H9 (cell line): ENCODE measurements at regions not wholly inside any gene's neighbourhood (a gene's known extent, or its start where the extent isn't known, plus 50 kb on each side); places are given as distances from the start of the nearest gene placed in this dataset.

Source experiments
- DNase-seq: peaks from one replicate; pipeline ENCODE4 v3.0.0-alpha.2; 2017
- H2AFZ ChIP-seq: one replicate; pipeline ENCODE4 v1.6.1; 2013; ENCODE audit warnings: mild to moderate bottlenecking, low read length, control low read depth, moderate library complexity
- H2AK5ac ChIP-seq: 2 replicates; pipeline ENCODE4 v1.6.1; 2013; ENCODE audit warnings: low read length, control low read depth, mixed read lengths; ENCODE audit not compliant: insufficient read length
- H2BK120ac ChIP-seq: one replicate; pipeline ENCODE4 v1.6.1; 2013; ENCODE audit warnings: low read depth, mild to moderate bottlenecking, low read length, control low read depth, inconsistent platforms; ENCODE audit not compliant: poor library complexity, severe bottlenecking
- H2BK12ac ChIP-seq: 2 replicates; pipeline ENCODE4 v1.6.1; 2013; ENCODE audit warnings: low read length, control low read depth, mixed read lengths, low read depth; ENCODE audit not compliant: insufficient read length
- H2BK15ac ChIP-seq: 2 replicates; pipeline ENCODE4 v1.6.1; 2013; ENCODE audit warnings: low read depth, low read length, control low read depth
- H2BK20ac ChIP-seq: one replicate; pipeline ENCODE4 v1.6.1; 2013; ENCODE audit warnings: low read depth, mild to moderate bottlenecking, low read length, control low read depth, inconsistent platforms; ENCODE audit not compliant: poor library complexity, severe bottlenecking
- H2BK5ac ChIP-seq: 2 replicates; pipeline ENCODE4 v1.6.1; 2013; ENCODE audit warnings: low read length, control low read depth, mixed read lengths; ENCODE audit not compliant: insufficient read length
- H3K14ac ChIP-seq: 2 replicates; pipeline ENCODE4 v1.6.1; 2013; ENCODE audit warnings: low read length, control low read depth; ENCODE audit not compliant: insufficient read depth
- H3K18ac ChIP-seq: 2 replicates; pipeline ENCODE4 v1.6.1; 2013; ENCODE audit warnings: low read depth, mild to moderate bottlenecking, mixed read lengths, low read length, control low read depth; ENCODE audit not compliant: insufficient read length
- H3K23ac ChIP-seq: 2 replicates; pipeline ENCODE4 v1.6.1; 2013; ENCODE audit warnings: low read length, control low read depth, mixed read lengths, low read depth; ENCODE audit not compliant: insufficient read length
- H3K23me2 ChIP-seq: 2 replicates; pipeline ENCODE4 v1.6.1; 2013; ENCODE audit warnings: low read depth, mild to moderate bottlenecking, mixed read lengths, low read length, control low read depth; ENCODE audit not compliant: insufficient read length, poor library complexity, severe bottlenecking
- H3K27ac ChIP-seq: 2 replicates; pipeline ENCODE4 v1.5.1; 2013; ENCODE audit warnings: low read length, control low read depth, mixed read lengths, low read depth; ENCODE audit not compliant: insufficient read length
- H3K27me3 ChIP-seq: 2 replicates; pipeline ENCODE4 v1.6.1; 2013; ENCODE audit warnings: low read length, control low read depth, inconsistent platforms; ENCODE audit not compliant: insufficient read depth
- H3K4ac ChIP-seq: 2 replicates; pipeline ENCODE4 v1.6.1; 2013; ENCODE audit warnings: low read depth, mild to moderate bottlenecking, control low read depth, inconsistent platforms, low read length, moderate library complexity
- H3K4me1 ChIP-seq: 2 replicates; pipeline ENCODE4 v1.6.1; 2013; ENCODE audit warnings: low read length, control low read depth, inconsistent platforms; ENCODE audit not compliant: insufficient read depth
- H3K4me2 ChIP-seq: 2 replicates; pipeline ENCODE4 v1.6.1; 2013; ENCODE audit warnings: low read length, control low read depth, mixed read lengths; ENCODE audit not compliant: insufficient read length, insufficient read depth
- H3K56ac ChIP-seq: 2 replicates; pipeline ENCODE4 v1.6.1; 2013; ENCODE audit warnings: low read depth, mild to moderate bottlenecking, mixed read lengths, low read length, control low read depth; ENCODE audit not compliant: insufficient read length
- H3K79me1 ChIP-seq: 2 replicates; pipeline ENCODE4 v1.6.1; 2013; ENCODE audit warnings: low read depth, mild to moderate bottlenecking, moderate library complexity, low read length, control low read depth, inconsistent platforms; ENCODE audit not compliant: insufficient read depth, poor library complexity, severe bottlenecking
- H3K79me2 ChIP-seq: 2 replicates; pipeline ENCODE4 v1.6.1; 2013; ENCODE audit warnings: low read length, control low read depth, inconsistent platforms; ENCODE audit not compliant: insufficient read depth
- H3K9ac ChIP-seq: 2 replicates; pipeline ENCODE4 v1.6.1; 2013; ENCODE audit warnings: low read length, control low read depth, mixed read lengths; ENCODE audit not compliant: insufficient read length; ENCODE audit errors: extremely low read depth
- H3K9me3 ChIP-seq: one replicate; pipeline ENCODE4 v1.6.1; 2013; ENCODE audit warnings: low read depth, low read length, inconsistent platforms; ENCODE audit not compliant: control insufficient read depth
- H3T11ph ChIP-seq: one replicate; pipeline ENCODE4 v1.6.1; 2013; ENCODE audit warnings: mild to moderate bottlenecking, low read length, control low read depth, inconsistent platforms
- H4K20me1 ChIP-seq: one replicate; pipeline ENCODE4 v1.6.1; 2013; ENCODE audit not compliant: control insufficient read depth, insufficient read length, insufficient read depth
- H4K5ac ChIP-seq: 2 replicates; pipeline ENCODE4 v1.6.1; 2013; ENCODE audit warnings: low read depth, mild to moderate bottlenecking, mixed read lengths, low read length, control low read depth; ENCODE audit not compliant: insufficient read length
- H4K8ac ChIP-seq: replicated peaks from 2 replicates; pipeline ENCODE4 v1.6.1; 2013; ENCODE audit warnings: low read length, control low read depth, mixed read lengths, low read depth; ENCODE audit not compliant: insufficient read length
- H4K91ac ChIP-seq: 2 replicates; pipeline ENCODE4 v1.6.1; 2013; ENCODE audit warnings: low read depth, mild to moderate bottlenecking, moderate library complexity, mixed read lengths, low read length, control low read depth; ENCODE audit not compliant: insufficient read length
- H3K27ac Mint-ChIP-seq, 3 experiments: 2 replicates in 2 of 3; 3 replicates in 1 of 3; pipeline ENCODE4 v1.8.0; 2020 to 2021; ENCODE audit warnings: mixed read lengths in 3 of 3, mild to moderate bottlenecking in 1 of 3, moderate library complexity in 1 of 3
- H3K27me3 Mint-ChIP-seq: 2 replicates; pipeline ENCODE4 v1.8.0; 2021; ENCODE audit warnings: low read depth, mild to moderate bottlenecking, moderate library complexity, mixed read lengths
- H3K36me3 Mint-ChIP-seq, 3 experiments: 2 replicates in 2 of 3; 3 replicates in 1 of 3; pipeline ENCODE4 v1.8.0; 2020 to 2021; ENCODE audit warnings: low read depth in 3 of 3, mixed read lengths in 3 of 3; ENCODE audit not compliant: insufficient read depth in 1 of 3
- H3K4me1 Mint-ChIP-seq, 2 experiments: 2 replicates each; pipeline ENCODE4 v1.8.0; 2020; ENCODE audit warnings: mixed read lengths in 2 of 2
- H3K4me3 Mint-ChIP-seq, 2 experiments: 2 replicates in 1 of 2; 3 replicates in 1 of 2; pipeline ENCODE4 v1.8.0; 2020 to 2021; ENCODE audit warnings: mild to moderate bottlenecking in 2 of 2, mixed read lengths in 2 of 2, moderate library complexity in 1 of 2
- H3K9me3 Mint-ChIP-seq, 2 experiments: 2 replicates in 1 of 2; 3 replicates in 1 of 2; pipeline ENCODE4 v1.8.0; 2020; ENCODE audit warnings: mild to moderate bottlenecking in 2 of 2, mixed read lengths in 2 of 2, moderate library complexity in 1 of 2
- CTCF ChIP-seq: fragments of 200-600 bp; sonication (generic); conservative IDR thresholded peaks from 3 replicates; pipeline ENCODE4 v1.8.0; 2021; ENCODE audit warnings: antibody characterized with exemption, mild to moderate bottlenecking

GRCh38 chr5:164392531-164392930 is 887.1 kb downstream of the MAT2B start:
- Histone ChIP-seq H3K4ac (no peak overlapping the region), H4K91ac (no peak overlapping the region), H2BK120ac (no peak overlapping the region), H3K79me2 (no peaks in the 10 kb centered on the region), H3K14ac (no peak overlapping the region), H3K27me3 (no peaks in the 10 kb centered on the region), H2AFZ (no peak overlapping the region), H3K79me1 (no peaks in the 10 kb centered on the region), H3K4me1 (no peaks in the 10 kb centered on the region), H3K23ac (no peak overlapping the region), H3K18ac (no peak overlapping the region), H3T11ph (no peak overlapping the region), H2AK5ac (no peak overlapping the region), H2BK12ac (no peak overlapping the region), H2BK15ac (no peak overlapping the region), H4K8ac (no peak overlapping the region), H3K9ac (no peak overlapping the region), H3K4me2 (no peak overlapping the region), H3K56ac (no peak overlapping the region), H2BK5ac (no peak overlapping the region), H3K9me3 (no peaks in the 10 kb centered on the region), H4K5ac (no peak overlapping the region), H4K20me1 (no peaks in the 10 kb centered on the region), H2BK20ac (no peak overlapping the region), H3K27ac (no peak overlapping the region), H3K23me2 (no peaks in the 10 kb centered on the region)
- Mint-ChIP-seq H3K4me1 (no peaks in the 10 kb centered on the region), H3K4me3 (no peak overlapping the region), H3K27ac (no peak overlapping the region), H3K9me3 (no peaks in the 10 kb centered on the region), H3K27me3 (no peaks in the 10 kb centered on the region), H3K36me3 (no peaks in the 10 kb centered on the region)
- no peak for TF ChIP-seq CTCF
- DNase-seq: no peak
